Nucleus accumbens (tissue), 56 donors: ENCODE measurements at regions not wholly inside any gene's neighbourhood (a gene's known extent, or its start where the extent isn't known, plus 50 kb on each side); places are given as distances from the start of the nearest gene placed in this dataset.
"Not testable (repeated sequence)": the region's sequence is repeated elsewhere in the genome, so short reads cannot be mapped to it uniquely, and the experiment has no call there.

Source experiments
- DNase-seq, 56 donors: peaks; one replicate each; lab custom pipeline; 2025; lab: John Stamatoyannopoulos, UW

GRCh38 chr3:165521131-165521871 is 315.9 kb downstream of the BCHE start:
- no peak for DNase-seq

DNA sequence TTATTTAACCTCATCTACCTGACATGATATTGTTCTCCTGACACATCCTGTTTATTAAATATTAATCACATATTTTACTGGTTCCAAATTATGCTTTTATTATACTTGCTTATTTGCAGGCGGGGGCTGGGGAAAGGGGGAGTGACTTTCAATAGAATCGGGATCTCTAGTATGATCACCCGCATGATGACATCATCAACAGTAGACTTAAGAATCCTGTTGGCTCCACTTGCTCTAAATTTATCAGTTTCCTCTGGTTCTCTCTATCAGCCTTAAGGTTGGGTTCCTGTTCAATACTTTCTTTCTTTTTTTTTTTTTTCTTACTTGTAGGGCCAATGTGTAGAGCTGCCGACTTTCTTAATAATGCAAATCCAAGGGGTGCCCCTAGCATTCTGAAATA is 317.5 kb downstream of the BCHE start:
- DNase-seq, result no peak

DNA sequence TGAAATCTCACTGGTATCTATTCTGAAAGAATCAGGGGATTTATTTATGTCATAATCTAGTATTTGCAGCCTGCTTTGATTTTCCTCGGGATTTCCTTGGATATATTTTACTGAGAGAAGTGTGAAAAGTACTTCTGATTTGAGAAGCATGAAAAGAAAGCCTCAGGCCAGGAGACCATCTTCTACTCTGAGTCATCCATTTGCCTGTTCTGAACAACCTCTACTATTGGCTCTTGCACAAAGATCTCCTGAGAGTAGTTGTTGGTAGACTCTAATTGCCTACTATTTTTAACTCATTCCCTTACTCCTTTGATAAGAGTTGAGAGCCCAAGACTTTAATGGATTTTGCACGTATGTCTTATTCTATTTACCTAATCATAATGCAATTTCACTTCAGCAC is 318.9 kb downstream of the BCHE start:
- DNase-seq, result no peak

DNA sequence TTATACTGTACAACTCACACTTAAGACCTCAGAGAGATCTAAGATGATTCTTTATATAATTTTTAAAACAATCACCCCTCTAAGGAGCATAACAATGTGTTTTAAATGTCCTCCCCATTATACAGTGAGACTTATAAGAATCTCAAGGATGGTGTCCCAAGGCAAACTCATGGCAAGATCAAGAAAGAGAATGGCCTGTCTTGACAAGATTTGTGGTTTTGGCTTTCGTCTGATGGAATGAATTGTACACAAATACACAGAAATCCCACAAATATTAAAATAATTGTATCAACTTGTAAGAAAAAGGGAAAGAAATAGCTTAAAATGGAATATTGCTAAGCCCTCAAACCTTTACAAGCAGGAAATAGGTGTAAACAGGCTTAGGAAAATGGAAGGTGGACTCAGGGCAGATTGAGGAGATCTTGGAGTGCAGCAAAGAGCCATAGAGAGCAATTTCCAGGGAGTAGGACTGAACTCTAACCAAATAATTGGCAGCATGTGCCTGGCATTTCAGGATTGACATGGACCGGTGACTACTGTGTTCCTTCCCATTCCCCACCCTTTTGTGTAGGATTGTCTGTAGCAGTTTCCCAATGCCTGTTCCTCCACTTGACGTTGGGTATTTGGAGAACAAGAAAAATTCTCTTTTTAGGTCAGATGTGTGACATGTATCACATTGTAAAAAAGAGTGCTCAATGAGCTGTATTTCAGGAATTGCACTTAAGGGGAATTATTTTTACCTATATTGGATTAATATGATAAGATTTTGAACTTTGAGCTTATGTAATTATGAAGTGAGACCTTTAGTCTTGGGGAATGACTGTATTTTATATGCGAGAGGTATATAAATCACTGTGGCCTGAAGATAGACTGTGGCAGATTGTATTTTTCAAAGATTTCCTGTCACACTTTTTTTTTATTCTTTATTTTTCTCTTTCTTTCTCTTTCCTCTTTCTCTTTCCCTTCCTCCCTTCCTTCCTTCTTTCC is 317.8 kb upstream of the SLITRK3 start:
- DNase-seq, result no peak

- DNase-seq, result no peak
Observed at GRCh38 chr3:165507576-165507975, 311.4 kb upstream of the SLITRK3 start.

GRCh38 chr3:165507060-165507459 is 310.9 kb upstream of the SLITRK3 start:
- no peak for DNase-seq

DNA sequence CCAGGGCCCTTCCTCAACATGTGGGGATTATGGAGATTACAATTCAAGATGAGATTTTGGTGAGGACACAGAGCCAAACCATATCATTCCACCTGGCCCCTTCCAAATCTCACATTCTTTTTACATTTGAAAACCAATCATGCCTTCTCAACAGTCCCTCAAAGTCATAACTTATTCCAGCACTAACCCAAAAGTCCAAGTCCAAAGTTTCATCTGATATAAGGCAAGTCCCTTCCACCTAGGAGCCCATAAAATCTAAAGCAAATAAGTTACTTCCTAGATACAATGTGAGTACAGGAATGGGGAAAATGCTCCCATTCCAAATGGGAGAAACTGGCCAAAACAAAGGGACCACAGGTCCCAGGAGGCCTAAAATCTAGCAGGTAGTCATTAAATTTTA is 309.5 kb upstream of the SLITRK3 start:
- DNase-seq, result no peak

DNA sequence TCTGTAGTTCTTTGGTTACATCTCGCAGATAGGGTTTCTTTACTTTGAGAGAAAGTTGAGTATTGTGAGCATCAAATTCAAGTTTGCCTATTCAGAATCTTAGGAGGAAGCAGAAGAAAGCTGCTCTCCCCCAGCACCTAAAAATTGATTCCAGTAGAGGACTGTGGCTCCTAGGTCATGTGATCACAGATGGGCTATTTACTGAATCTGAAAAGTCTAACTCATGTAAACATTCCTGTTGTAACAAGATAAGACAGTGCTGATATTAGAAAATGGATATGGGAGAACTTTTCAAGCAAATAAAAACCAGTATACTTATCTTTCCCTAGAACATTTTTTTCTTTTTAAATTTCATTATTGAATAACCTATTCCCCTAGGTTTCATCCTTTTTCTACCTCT is 308.4 kb upstream of the SLITRK3 start:
- DNase-seq, result no peak

DNA sequence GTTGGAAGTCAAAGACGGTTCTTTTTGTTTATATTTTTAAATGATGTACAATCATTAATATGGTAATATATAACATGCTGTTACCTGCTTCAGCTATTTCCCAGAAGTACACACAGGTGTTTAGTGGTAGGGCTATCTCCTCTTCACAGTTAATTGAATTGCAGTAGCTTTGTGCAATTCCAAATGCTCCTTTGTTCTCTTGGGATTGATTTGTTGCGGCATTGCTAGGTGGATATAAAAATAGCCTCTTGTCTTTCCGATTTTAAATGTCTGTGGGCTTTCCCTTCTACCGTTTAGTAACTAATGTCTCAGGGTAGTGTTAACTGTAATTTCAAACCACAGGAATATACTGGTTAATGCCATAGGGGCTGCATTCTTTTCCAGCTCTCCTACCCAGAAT is 307.6 kb upstream of the SLITRK3 start:
- no peak for DNase-seq

DNA sequence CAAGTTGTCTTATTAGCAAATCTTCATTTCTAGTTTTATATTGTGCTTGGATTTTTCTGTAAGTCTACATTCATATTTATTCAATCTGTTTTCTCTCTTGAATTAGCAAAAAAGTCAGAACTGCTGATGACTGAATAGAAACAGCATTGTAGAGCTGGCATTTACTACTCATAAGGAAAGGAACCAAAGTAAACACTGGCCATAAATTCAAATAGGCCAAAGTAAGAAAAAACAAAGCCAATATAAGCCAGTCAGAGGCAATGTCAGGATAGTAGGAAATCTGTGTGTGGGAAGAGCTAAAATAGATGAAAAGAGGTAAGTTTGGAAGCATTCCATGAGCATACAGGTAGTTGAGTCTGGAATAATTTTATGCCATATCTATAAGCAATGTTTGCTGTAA is 307.2 kb upstream of the SLITRK3 start:
- DNase-seq, result no peak

- no peak for DNase-seq
Observed at GRCh38 chr3:165502707-165503106, 306.5 kb upstream of the SLITRK3 start.

DNA sequence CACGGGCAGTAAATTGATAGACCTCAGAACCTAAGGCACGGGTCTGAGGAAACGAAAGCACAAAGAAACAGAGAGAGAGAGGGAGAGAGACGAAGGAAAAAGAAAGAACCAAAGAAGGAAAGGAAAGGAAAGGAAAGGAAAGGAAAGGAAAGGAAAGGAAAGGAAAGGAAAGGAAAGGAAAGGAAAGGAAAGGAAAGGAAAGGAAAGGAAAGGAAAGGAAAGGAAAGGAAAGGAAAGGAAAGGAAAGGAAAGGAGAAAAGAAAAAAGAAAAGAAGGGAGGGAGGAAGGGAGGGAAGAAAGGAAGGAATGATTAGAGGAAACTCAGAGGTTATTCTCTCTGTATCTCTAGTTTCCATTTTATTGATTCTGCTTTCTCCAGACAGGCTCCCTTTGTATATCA is 302.6 kb upstream of the SLITRK3 start:
- not testable (repeated sequence) for DNase-seq

GRCh38 chr3:165491487-165491886 is 295.3 kb upstream of the SLITRK3 start:
- DNase-seq, result no peak

DNA sequence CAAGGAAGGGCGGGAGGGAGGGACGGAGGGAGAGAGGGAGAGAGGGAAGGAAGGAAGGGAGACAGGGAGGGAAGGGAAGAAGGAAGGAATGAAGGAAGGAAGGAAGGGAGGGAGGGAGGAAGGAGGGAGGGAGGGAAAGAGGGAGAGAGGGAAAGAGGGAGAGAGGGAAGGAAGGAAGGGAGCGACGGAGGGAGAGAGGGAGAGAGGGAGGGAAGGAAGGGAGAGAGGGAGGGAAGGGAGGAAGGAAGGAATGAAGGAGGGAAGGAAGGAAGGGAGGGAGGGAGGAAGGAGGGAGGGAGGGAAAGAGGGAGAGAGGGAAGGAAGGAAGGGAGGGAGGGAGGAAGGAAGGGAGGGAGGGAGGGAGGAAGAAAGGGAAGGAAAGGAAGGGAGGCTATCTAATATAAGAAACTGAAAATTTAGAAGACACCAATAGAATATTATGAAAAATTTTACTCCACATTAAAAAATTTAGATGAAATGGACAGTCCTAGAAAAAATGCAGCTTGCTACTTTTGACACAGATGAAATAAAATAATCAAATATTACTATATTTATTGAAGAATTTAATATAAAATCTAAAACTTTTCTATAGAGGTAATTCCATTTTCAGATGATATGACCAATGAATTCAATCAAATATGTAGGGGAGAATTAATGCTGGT is 280.3 kb upstream of the SLITRK3 start:
- DNase-seq, result no peak

DNA sequence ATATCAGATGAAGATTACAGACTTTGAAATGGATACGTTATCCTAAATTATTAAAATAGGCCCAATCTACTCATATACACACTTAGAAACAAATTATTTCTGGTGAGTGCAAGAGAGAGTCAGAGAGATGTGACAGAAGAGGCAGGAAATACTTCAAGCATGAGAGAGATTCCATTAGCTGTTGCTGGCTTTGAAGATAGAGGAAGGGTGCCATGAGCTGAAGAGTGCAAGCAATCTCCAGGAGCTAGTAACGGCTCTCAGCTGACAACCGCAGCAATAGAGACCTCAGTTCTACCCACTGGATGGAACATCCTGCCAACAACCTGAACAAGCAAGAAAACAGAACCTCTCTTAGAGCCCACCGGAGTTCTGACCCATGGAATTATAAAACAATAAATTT is 270.7 kb upstream of the SLITRK3 start:
- DNase-seq, result no peak

DNA sequence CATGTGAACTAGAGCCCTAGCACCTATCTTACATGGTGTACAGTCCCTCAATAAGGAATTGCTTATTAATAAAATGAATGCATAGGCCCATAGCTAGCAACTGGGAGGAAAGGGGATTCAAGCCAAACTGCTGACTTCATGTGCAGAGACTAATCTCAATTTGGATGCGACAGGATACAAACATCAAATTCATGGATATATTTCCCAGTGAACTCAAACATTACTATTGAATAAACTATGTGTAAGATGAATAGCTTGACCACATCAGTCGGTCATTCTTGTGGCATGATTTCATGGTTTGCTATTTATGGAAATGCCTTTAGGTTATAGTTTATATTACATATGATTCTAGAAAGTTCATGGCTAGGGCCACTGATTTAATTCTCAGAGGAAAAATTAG is 268.6 kb upstream of the SLITRK3 start:
- no peak for DNase-seq

DNA sequence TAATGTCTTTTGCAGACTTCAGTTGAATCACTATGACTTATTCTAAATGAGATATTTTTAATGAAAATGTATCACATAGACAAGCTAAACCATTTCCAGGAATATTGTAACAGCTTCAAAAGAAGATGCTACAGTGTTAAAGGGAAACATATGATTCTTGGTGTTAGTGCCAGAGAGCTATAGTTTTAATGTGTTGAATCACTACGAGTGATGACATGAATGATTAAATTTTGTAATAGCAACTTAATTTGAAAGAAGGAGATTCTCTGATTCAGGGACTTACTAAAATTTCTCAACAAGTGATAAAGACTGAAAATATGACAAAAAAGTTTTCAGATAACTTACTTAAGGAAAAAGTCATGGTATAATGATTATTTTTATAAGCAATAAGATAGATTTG is 267.3 kb upstream of the SLITRK3 start:
- no peak for DNase-seq

DNA sequence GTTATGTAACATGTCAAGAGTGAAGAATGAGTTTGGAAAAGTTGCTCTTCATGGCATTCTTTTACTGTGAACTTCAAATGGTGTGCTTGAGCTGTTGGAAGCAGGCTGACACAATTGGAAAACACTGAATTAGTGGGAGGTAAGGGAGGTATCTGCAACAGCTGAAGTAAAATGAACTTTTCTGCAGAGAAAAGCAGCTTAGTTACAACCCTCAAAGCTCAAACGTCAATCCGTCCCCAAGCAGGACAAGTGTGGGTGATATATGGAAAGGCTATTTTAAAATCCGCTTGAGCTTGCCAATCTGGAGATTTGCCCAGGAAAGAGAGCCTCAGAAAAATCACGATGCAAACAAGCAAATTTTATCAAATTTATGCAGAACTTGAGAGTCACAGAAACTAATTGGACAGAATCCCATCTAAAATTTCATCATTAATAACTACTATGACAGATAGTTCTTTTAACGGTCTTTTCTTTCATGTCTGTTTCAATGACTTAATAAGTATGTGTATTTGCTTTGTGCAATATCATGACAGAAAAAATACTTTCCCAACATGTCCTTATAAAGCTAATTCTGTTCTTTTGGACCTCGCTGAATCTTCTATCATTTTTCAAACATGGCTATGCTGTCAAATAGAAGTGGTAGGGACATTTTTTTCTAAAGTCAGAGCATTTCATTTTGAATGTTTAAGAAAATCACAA is 266.6 kb upstream of the SLITRK3 start:
- no peak for DNase-seq

DNA sequence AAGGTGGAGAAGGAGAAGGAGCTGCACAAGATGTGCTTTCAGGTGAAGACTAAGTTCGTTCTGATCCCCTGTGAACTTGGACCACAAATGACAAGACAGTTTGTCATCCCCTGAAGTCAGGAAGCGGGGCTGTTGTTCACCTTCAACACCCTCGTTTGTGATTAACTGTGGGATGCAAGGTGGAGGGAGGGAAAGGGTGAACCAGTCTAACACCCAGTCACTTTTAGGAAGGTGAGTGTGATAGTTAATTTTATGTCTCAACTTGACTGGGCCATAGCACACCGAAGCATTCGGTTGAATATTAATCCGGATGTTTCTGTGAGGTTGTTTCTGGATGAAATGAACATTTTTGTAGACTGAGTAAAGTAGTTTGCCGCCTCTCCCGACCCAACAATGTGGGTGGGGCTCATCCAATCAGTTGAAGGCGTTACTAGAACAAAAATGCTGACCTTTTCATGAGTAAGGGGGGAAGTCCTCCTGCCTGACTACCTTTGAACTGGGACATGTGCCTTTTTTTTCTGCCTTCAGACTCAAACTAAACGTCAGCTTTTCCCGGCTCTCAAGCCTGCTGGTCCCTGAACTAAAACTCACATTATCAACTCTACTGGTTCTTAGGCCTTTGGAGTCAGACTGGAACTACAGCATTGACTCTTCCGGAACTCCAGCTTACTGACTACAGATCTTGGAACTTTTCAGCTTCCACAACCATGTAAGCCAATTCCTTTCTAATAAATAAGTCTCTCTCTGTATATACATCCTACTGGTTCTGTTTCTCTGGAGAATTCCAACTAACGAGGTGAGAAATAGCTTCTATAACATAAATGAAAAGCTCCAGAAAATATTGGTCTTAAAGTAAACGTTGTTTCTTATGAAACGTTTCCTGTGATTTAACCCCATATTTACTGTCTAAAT is 264.0 kb upstream of the SLITRK3 start:
- DNase-seq, result no peak

- DNase-seq, result no peak
Observed at GRCh38 chr3:165459111-165459510, 262.9 kb upstream of the SLITRK3 start.
